ENCODE measurements at regions not wholly inside any gene's neighbourhood (a gene's known extent, or its start where the extent isn't known, plus 50 kb on each side); places are given as distances from the start of the nearest gene placed in this dataset.

DNA sequence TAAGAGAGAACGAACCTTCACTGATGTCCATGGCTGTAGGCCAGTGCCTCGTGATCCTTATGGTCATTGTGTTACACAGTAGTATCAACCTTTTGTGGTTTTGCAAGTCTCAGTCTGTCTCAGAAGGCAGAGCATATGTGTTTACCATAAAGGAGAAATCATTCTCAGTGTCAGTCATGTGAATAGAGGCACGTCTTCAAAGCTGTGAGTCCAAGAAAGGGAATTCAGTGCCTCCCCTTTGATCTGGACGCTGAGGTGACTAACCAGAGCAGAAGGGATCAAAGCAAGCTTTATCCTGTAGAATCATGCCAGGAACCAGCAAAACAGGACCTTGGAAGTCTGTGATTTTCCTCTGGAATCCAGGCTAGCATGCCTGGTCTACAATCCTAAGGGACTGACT, 433.9 kb downstream of the DNAH5 start:
- Mint-ChIP-seq H3K27me3 (ENCODE audit: unreplicated experiment) (no peaks in the 10 kb centered on the region), H3K4me1 (ENCODE audit: unreplicated experiment) (no peaks in the 10 kb centered on the region), H3K27ac (ENCODE audit: unreplicated experiment) (no peak overlapping the region), H3K4me3 (ENCODE audit: unreplicated experiment) (no peak overlapping the region), H3K9me3 (ENCODE audit: unreplicated experiment) (no peaks in the 10 kb centered on the region), H3K36me3 (ENCODE audit: unreplicated experiment) (no peaks in the 10 kb centered on the region)
- no peak for DNase-seq (ENCODE audit: extremely low spot score, unreplicated experiment)
- TF ChIP-seq, protein P1, sequence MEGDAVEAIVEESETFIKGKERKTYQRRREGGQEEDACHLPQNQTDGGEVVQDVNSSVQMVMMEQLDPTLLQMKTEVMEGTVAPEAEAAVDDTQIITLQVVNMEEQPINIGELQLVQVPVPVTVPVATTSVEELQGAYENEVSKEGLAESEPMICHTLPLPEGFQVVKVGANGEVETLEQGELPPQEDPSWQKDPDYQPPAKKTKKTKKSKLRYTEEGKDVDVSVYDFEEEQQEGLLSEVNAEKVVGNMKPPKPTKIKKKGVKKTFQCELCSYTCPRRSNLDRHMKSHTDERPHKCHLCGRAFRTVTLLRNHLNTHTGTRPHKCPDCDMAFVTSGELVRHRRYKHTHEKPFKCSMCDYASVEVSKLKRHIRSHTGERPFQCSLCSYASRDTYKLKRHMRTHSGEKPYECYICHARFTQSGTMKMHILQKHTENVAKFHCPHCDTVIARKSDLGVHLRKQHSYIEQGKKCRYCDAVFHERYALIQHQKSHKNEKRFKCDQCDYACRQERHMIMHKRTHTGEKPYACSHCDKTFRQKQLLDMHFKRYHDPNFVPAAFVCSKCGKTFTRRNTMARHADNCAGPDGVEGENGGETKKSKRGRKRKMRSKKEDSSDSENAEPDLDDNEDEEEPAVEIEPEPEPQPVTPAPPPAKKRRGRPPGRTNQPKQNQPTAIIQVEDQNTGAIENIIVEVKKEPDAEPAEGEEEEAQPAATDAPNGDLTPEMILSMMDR (IDR thresholded peaks at IDR 0.05) = no peak

GRCh38 chr5:13508559-13508958, 435.9 kb downstream of the DNAH5 start:
- no peak overlapping the region for H3K27ac Mint-ChIP-seq (ENCODE audit: unreplicated experiment)
- H3K27me3 Mint-ChIP-seq (ENCODE audit: unreplicated experiment) = no peaks in the 10 kb centered on the region
- TF ChIP-seq, protein P1 (IDR thresholded peaks at IDR 0.05) = no peak
- no peak overlapping the region for H3K4me3 Mint-ChIP-seq (ENCODE audit: unreplicated experiment)
- H3K4me1 Mint-ChIP-seq (ENCODE audit: unreplicated experiment) = no peaks in the 10 kb centered on the region
- no peaks in the 10 kb centered on the region for H3K9me3 Mint-ChIP-seq (ENCODE audit: unreplicated experiment)
- DNase-seq (ENCODE audit: extremely low spot score, unreplicated experiment) = no peak
- no peaks in the 10 kb centered on the region for H3K36me3 Mint-ChIP-seq (ENCODE audit: unreplicated experiment)

DNA sequence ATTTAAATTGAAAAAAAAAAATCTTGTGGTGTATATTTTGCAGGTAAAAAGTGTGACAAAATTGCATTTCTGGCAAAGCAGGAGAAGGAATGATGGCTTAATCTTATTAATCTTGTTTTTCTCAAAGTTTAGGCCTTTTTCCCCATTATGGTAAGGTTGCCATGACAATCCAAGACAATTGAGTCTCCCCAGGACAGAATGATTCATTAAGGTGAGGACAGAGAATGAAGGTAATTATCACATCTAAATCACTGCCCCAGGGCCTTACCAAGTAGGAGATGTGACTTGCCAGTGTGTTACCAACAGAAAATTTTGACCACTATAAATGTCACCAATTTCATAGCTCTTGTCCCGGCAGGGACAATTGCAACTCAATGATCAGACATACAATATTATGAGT, 439.2 kb downstream of the DNAH5 start:
- no peaks in the 10 kb centered on the region for H3K9me3 Mint-ChIP-seq (ENCODE audit: unreplicated experiment)

GRCh38 chr5:13503017-13503416, 441.5 kb downstream of the DNAH5 start:
- Mint-ChIP-seq H3K27ac (ENCODE audit: unreplicated experiment) (no peak overlapping the region), H3K4me1 (ENCODE audit: unreplicated experiment) (no peaks in the 10 kb centered on the region), H3K4me3 (ENCODE audit: unreplicated experiment) (no peak overlapping the region), H3K27me3 (ENCODE audit: unreplicated experiment) (no peaks in the 10 kb centered on the region), H3K9me3 (ENCODE audit: unreplicated experiment) (no peaks in the 10 kb centered on the region), H3K36me3 (ENCODE audit: unreplicated experiment) (no peaks in the 10 kb centered on the region)
- TF ChIP-seq, protein P1 (IDR thresholded peaks at IDR 0.05) = no peak
- no peak for DNase-seq (ENCODE audit: extremely low spot score, unreplicated experiment)

More for the DNA sequence above, 439.2 kb downstream of the DNAH5 start:
- no peaks in the 10 kb centered on the region for H3K36me3 Mint-ChIP-seq (ENCODE audit: unreplicated experiment)
- no peaks in the 10 kb centered on the region for H3K27me3 Mint-ChIP-seq (ENCODE audit: unreplicated experiment)
- no peak for DNase-seq (ENCODE audit: extremely low spot score, unreplicated experiment)
- TF ChIP-seq, protein P1 (IDR thresholded peaks at IDR 0.05) = no peak
- H3K27ac Mint-ChIP-seq (ENCODE audit: unreplicated experiment) = no peak overlapping the region
- no peak overlapping the region for H3K4me3 Mint-ChIP-seq (ENCODE audit: unreplicated experiment)
- H3K4me1 Mint-ChIP-seq (ENCODE audit: unreplicated experiment) = no peaks in the 10 kb centered on the region

GRCh38 chr5:13501176-13501575, 443.3 kb downstream of the DNAH5 start:
- no peaks in the 10 kb centered on the region for H3K9me3 Mint-ChIP-seq (ENCODE audit: unreplicated experiment)
- no peaks in the 10 kb centered on the region for H3K27me3 Mint-ChIP-seq (ENCODE audit: unreplicated experiment)
- H3K27ac Mint-ChIP-seq (ENCODE audit: unreplicated experiment) = no peak overlapping the region
- TF ChIP-seq, protein P1 (IDR thresholded peaks at IDR 0.05) = no peak
- no peak for DNase-seq (ENCODE audit: extremely low spot score, unreplicated experiment)
- H3K36me3 Mint-ChIP-seq (ENCODE audit: unreplicated experiment) = no peaks in the 10 kb centered on the region
- no peaks in the 10 kb centered on the region for H3K4me1 Mint-ChIP-seq (ENCODE audit: unreplicated experiment)
- H3K4me3 Mint-ChIP-seq (ENCODE audit: unreplicated experiment) = no peak overlapping the region
